ENCODE measurements at regions not wholly inside any gene's neighbourhood (a gene's known extent, or its start where the extent isn't known, plus 50 kb on each side); places are given as distances from the start of the nearest gene placed in this dataset.
"Not testable (repeated sequence)": the region's sequence is repeated elsewhere in the genome, so short reads cannot be mapped to it uniquely, and the experiment has no call there.

DNA sequence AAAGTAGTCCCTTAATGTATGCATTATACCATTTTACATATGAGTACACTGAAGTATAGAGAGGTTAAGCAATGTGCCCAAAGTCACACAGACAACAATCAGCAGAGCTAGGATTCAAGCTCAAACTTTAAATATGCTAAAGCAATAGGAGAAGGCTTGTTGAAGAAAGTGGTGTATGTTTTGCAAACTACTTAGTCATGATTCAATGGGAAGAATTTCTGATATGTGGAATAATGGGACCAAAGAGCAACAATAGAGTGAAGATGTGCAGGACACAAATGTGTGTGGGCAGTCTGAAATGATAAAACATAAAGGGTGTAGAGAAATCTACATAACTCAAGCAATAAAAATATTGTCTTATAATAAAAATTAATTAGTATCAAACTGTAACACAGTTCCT is 109.0 kb upstream of the ARSJ start:
- DNase-seq, result no peak

GRCh38 chr4:114091546-114091945 is 112.1 kb upstream of the ARSJ start:
- DNase-seq, result no peak

DNA sequence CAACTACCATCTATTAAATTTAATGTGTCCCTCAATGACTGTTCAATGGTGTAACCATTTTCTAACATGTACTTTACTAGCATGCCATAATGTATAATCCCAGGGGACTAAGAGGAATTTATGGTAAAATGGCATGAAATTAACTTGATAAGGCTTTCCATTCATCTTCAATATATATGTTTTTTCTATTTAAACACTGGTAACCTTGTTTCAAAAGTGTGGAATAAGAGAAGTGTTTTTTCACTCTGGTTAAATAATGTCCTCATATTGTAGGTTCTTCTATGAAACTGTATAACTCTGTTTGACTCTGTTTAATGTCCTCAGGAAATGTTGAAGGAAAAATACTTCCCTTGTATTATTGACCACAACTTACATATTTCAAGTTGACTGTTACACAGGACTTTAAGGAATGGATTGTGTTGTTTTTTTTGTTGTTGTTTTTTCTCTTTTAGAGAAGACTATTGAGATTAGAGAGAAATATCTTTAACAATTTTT is 113.8 kb upstream of the ARSJ start:
- no peak for DNase-seq

DNA sequence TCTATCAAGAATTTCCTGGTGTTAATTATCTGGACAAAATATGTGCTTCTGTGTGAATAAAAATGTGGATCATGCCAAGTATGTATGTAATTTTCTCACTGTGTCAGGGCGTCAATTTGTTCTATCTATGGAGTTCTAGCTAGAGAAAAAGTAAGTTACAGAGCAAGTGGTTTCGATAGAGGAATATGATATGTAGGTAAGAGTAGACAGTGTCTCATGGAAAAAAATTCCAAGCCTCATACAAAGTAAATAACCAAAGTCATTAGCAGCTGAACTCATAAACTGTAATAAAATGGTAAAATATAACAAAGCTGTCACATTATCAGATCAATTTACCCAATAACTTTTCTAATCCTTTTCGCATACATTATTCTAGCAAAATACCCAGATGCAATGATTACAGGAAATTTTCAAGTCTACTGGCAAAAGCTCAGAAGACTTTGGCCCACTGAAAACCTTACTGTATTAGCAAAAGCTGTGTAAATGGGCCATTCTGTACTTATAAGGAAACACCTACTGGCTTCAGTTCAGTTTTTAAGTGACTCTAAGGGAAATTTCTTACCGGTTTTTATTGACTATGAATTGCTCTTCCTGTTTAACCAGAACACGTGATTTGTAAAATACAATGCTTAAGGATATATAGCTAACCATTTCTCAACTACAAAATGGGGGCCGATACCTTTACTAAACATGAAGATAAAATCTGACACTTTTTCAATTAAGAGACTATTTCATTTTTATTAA is 121.0 kb upstream of the ARSJ start:
- DNase-seq, result no peak

DNA sequence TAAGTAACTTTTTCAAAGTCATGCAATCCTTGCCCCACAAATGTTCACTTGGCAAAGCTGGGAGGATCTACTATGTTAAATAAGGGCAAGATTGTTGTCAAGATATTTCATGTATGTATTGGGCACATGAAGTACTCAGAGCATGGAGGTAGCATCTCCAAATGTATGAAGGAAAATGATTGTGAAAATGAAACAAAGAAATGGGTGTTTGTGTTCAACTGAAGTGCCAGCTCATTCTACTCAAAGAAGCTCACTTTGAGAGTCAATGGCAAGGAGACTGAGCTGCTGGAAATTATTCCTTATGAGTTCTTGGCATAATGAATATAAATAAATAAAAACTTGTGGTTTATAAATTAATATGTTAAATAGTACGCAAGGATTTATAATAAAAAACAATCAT is 124.5 kb upstream of the ARSJ start:
- no peak for DNase-seq

- no peak for DNase-seq
Observed at GRCh38 chr4:114108869-114109268, 129.4 kb upstream of the ARSJ start.

GRCh38 chr4:114109776-114110175 is 130.3 kb upstream of the ARSJ start:
- no peak for DNase-seq

DNA sequence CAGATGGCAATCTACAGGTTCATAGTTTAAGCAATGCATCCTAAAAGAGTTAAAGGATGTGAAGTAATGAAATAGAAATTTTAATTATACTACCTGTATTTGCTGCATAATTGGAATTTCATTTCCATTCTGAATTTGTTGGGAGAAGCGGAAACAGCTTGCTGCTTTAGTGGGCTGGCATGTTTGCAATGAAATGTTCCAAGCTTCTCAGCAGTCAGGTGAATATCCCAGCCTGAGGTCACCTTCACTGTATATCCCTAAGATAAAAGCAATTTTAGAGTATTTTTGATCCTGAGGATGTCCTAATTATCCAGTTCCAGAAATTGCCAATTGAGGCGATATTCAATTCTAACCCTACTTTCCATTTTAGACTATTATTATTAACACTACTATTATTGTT is 136.1 kb upstream of the ARSJ start:
- DNase-seq, result no peak

DNA sequence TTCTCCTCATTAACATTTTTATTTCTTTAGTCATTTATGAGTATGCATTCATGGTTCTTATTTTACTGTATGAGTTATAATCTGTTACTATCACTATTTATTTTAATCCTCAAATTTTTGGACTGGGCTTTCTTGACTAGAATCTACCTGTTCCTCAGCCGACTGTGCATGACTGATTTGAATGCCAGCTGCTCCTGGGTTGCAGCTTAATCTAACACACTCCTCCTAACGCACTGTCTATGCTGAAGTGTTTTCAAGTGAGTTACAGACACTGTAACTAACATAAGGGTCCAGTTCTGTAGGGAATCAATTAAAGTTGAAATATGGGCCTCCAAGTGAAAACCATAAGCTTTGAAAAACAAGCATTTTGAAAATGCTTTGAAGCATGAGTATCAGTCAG is 137.4 kb upstream of the ARSJ start:
- no peak for DNase-seq

GRCh38 chr4:114121221-114121620 is 141.8 kb upstream of the ARSJ start:
- no peak for DNase-seq

DNA sequence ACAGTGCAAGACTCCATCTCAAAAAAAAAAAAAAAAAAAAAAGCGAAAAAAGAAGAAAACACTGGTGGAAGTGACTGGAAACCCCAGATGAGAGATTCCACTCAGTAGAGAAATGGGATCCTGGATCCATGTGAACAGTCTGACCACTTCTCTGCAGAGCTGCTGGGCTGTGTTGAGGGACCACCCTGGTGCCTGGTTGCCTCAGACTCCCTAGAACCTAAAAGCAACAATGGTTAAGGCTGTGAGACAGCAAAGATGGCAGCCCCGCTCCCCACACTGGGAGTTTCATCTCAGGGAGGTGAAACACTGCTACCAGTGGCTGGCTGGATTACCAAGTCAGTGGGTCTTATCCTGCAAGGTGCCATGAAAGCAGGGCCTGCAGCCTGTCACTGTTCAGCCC is 152.8 kb upstream of the ARSJ start:
- DNase-seq, result no peak

DNA sequence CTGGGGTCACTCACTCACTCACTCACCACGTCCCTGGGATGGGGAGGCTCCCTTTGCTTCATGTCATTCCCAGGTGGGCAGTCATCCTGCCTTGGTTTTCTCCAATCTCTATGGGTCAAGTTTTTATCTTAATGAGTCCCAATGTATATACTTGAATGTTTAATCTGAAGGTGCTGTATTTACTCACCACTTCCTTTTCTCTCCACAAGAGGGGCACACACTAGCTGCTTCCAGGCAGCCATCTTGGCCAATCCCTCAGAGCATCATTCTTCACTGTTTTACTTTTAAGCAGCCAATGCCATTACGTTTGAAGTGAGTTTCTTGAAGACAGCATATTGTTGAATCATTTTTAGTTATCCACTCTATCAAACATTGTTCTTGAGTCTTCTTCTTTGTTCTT is 153.4 kb upstream of the ARSJ start:
- DNase-seq, result peak; percentile 13

GRCh38 chr4:114136069-114136468 is 156.6 kb upstream of the ARSJ start:
- no peak for DNase-seq

GRCh38 chr4:114137984-114138383 is 158.5 kb upstream of the ARSJ start:
- DNase-seq, result no peak

DNA sequence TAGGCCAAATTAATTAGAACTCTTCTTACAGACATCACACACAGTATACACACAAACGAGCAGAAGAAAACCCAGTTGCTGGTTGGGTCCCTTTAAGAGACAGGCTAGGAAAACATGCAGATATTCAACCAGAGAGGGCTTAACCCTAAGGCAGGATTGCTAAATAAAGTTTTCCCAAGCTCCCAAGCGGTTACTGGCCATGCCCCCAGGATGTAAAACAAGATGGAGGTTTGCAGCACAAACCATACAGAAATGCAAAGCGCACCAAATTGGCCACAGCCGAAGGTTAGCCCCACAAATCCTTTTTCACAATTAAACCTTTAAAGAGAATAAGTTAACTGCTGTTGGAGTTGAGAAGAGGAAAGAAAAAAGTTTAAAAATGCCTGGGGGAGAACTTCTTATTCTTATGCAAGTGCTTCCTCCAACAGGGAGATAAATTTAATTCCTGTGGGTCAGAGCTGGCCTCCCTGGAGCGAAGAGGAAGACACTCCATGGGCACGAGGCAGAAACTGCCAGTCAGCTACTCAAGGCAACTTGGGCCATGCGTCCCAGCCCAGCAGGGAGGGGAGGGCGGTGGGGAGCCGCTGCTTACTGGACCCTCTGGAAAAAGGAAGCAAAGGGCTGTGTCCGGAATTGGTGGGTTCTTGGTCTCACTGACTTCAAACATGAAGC is 167.6 kb upstream of the ARSJ start:
- peak; percentile 91 for DNase-seq

- DNase-seq, result peak; percentile 73
Observed at GRCh38 chr4:114147619-114148208, 168.3 kb upstream of the ARSJ start.

- not testable (repeated sequence) for DNase-seq
Observed at GRCh38 chr4:114148372-114149070, 169.1 kb upstream of the ARSJ start.

- no peak for DNase-seq
Observed at GRCh38 chr4:114156371-114156770, 176.9 kb upstream of the ARSJ start.

- no peak for DNase-seq
Observed at GRCh38 chr4:114161809-114162208, 182.4 kb upstream of the ARSJ start.

- DNase-seq, result no peak
Observed at GRCh38 chr4:114163051-114163450, 183.6 kb upstream of the ARSJ start.

DNA sequence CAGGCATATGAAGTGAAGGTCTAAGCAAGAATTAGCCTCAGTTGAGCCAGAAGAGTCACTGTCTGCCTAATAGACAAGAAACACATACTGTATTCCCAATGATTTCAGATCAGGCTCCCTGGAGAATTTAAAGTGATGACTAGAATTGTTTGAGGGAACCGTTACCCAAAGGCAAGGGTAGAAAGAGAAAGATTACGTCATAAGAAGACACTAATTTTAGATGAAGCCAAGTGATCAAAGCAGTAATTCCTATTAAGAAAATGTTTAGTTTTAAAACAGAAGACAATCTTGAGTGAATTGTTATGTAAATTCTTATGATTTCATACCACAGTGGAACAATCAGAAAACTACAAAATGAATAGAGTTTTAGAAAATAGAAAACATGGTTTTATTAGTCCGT is 194.5 kb upstream of the ARSJ start:
- no peak for DNase-seq

DNA sequence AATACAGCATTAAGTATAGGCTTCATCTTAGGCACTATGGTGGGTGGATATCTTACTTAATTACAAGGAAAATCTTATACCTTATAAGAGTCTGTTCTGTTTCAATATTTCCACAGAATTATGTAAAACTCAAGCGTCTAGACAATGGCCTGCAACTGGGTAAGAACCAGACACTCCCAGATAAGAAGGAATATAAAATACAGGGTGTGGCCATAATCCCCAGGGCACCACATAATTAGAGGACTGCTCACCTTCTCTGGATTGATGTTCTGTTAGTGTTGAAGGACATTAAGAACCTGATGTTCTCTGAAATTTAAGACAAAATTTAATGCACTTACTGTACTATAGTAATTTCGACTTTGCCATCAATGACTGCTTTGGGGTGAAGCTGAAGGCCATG is 198.2 kb upstream of the ARSJ start:
- no peak for DNase-seq

DNA sequence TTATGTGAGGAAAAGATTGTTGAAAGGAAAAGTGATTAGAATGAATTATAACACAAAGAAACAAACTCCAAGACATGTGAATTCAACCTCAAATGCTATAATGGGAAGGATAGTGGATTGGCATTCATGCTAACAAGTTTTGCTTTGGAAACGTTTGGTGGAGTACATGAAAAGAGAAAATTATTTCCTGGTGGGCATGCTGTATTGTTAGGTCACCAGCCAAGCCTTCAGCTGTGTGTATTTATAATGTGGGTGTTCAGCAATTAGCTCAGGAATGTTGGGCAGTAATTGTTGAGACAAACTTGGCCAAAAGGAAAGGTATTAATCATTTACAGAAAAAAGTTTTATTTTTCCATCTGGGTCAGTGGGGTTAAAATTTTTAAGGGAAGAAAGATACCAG is 198.9 kb upstream of the ARSJ start:
- DNase-seq, result no peak

GRCh38 chr4:114180481-114180880 is 201.0 kb upstream of the ARSJ start:
- DNase-seq, result no peak
